LoVo (cell line): ENCODE measurements at regions not wholly inside any gene's neighbourhood (a gene's known extent, or its start where the extent isn't known, plus 50 kb on each side); places are given as distances from the start of the nearest gene placed in this dataset.

Experiments
- DNase-seq: peaks from one replicate; pipeline ENCODE4 v3.0.0-alpha.2; 2016; ENCODE audit warnings: low spot score

- DNase-seq: no peak
Observed at GRCh38 chr20:57876163-57876562, 166.3 kb upstream of the PMEPA1 start.

DNA sequence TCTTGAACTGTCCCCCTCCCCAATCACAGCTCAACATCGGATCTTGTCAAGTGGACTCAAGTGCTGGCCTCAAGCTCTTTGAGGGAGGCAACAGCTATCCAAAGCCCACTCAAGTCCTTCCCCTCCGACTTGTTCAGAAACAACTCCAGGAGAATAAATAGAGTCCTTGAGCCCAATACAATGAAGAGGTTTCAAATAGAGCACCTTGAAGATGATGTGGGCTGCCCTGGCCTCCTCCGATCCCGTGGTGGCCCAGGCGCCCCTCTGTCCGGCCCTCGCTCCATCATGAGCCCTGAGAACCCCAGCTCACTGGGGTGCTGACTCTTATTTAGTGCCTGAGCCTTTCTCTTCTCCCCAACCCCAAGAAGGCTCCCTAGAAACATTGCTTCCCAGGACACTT lies 164.3 kb upstream of the PMEPA1 start:
- DNase-seq: no peak

- no peak for DNase-seq
Observed at GRCh38 chr20:57872816-57873409, 163.1 kb upstream of the PMEPA1 start.

- DNase-seq: no peak
Observed at GRCh38 chr20:57871237-57871632, 161.4 kb upstream of the PMEPA1 start.

DNA sequence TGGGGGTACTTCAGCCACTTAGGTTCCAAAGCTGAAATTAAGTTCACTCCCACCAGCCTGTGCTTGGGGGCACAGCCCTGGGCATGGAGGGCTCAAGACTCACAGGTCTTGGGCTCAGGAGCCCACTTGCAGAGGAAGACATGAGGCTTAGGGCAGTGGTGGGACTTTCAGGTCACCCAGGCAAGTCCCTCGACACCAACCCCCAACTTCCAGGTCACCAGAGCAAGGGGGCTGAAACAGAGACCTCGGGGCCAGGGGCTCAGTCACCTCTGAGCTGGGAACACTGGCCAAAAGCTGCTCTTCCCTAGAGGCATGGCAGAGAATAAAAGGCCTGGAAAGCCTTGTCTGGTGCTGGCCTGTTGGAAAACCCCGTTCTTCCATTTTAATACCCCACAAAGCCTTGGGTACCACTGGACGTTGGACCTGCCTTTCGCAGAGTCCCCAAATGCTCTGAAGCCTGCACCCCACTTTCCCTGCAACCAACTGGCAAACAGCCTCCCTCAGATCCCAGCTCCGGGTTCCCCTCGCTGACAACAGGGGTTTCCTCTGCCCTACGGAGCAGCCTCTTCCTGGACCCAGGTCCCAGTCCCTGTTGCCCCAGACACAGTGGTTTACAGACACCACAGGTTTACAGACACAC lies 160.9 kb upstream of the PMEPA1 start:
- DNase-seq: no peak

DNA sequence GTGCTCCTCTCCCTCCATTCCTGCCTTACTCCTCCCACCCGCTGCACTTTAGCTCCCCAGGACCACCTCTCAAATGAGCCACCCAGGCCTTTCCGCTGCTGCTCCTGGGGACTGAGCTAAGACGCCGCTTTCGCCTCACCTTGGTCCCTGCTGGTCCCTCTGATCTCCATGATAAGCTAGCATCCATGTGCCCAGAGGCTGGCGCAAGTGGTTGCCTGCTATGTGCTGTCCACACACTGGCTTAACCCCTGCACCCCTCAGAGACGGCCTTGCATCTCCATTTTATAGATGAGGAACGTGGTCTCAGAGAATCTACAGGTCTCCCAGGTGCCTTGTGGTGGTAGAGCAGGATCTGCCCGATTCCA lies 160.1 kb upstream of the PMEPA1 start:
- no peak for DNase-seq

DNA sequence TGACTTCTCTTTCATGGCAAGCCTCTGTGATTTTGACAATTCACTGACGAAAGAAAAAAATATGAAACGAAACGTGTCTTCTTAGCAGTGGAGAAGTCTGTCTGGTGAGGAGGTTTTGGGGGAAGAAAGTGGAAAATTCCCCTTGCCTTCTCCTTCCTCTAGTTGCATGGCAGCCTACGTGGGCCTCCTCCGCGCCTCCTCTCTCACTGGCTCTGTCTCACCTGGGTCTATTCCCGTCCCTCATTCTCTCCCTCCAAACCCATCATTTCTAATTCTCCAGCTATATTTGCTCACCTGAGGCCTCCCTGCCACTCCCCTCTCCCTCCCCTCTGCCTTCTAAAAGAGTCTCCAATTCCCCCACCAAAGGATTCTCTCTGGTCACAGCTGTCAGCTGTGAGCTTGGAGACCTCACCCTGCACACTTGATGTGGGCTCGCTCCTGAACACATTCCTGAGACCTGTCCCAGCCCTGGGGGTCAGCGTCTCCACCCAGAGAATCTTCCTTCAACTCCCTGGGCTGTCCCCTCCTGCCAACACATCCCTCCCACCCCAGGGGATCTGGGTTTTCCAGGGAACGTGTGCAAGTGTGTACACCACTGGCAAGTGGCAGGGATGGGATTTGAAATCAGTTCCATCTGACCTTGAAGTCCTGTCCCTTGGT lies 159.6 kb upstream of the PMEPA1 start:
- no peak for DNase-seq

- no peak for DNase-seq
Observed at GRCh38 chr20:57868310-57868709, 158.5 kb upstream of the PMEPA1 start.

DNA sequence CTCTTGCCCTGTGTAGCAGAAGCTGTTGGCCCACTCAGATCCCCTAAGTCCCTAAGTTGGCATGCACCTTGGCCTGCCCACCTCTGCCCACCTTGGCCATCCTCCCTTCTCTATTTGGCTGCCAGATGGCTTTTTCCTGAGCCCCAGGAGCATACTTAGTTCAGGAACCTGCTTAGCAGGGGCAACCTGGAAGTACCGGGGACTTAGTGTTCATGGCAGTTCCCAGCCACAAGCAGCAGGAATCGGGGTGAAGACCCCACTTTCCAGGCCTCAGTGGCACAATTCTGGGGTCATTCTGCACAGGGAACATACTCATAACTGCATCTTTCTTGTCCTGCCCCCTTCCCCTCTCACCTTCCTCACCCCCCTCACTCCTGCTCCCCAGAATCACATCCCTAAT lies 158.0 kb upstream of the PMEPA1 start:
- DNase-seq: no peak

GRCh38 chr20:57867181-57867803 lies 157.5 kb upstream of the PMEPA1 start:
- DNase-seq: no peak

DNA sequence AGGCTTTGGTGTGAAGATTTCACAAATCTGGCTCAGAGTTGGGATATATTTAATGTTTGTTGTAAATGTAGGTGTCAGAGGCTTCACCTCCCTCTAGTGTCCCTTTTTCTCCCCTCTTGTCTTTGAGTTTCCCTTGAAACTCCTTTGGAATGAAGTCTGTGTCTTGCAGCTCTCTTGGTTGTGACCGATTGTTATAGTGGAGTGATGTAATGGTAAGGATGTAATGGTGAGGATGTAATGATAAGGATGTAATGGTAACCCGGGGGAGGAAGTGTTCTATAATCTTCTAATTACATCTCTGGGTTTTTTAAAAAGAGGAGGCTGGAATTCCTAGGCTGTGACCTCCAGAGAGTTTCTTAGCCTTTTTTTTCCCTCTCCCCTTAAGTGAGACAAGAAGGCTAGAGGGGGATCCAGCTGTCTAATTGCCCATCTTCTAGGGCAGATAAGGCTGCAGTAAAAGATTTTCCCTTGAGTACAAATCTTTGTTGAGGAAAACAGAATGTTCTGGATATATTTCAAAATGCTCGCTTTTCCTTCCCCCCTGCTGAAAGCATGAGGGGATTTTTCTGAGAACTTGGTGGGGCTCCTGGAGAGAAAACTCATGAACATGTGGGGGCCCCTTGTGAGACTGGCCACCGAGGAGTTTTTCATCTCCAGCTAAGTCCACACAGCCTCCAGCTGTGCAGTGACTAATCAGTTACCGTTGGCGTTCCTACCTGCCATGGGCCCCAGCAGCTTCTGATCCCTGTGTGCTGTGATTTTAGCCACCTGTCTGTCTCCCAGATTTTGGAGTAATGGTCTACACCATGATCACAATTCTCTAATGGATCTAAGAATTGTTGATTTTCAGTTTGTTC lies 156.7 kb upstream of the PMEPA1 start:
- DNase-seq: no peak

DNA sequence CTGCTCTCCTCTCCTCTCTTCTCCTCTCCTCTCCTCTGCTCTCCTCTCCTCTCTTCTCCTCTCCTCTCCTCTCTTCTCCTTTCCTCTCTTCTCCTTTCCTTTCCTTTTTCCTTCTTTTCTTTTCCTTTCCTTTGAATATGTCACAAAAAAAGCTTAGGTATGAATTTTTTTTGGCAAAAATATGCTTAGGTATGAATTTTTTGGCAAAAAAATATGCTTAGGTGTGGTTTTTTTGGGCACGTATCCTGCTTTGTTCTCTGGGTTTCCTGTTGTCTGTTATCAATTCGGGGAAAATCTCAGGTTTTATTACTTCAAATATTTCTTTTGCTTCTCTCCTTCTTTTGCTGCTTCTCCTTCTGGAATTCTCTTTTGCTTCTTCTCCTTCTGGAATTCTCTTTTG lies 155.5 kb upstream of the PMEPA1 start:
- no peak for DNase-seq

- DNase-seq: no peak
Observed at GRCh38 chr20:57860576-57860975, 150.8 kb upstream of the PMEPA1 start.

DNA sequence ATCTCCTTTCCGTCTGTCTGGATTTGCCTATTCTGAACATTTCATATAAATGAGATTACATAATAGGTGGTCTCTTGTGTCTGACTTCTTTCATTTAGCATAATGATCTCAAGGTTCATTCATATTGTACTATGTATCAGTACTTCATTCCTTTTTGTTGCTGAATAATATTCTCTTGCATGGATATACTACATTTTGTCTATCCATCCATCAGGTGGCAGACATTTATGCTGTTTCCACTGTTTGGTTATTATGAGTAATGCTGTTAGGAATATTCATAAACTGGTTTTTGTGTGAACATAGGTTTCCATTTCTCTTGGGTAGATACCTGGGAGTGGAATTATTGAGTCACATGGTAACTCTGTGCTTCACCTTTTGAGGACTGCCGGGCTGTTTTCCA lies 148.2 kb upstream of the PMEPA1 start:
- no peak for DNase-seq

DNA sequence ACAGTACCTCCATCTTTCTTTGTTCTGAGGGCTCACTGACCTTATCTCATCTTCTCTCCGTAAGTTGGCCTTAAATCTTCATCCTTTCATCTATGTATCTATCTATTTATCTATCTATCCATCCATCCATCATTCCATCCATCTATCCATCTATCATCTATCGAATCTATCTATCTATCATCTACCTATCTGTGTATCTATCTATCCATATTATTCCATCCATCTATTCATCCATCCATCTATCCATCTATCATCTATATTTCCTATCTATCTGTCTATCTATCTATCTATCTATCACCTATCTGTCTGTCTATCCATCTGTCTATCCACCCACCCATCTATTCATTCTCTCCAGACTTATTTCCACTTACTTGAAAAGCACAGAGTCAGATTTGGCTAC lies 147.3 kb upstream of the PMEPA1 start:
- no peak for DNase-seq

DNA sequence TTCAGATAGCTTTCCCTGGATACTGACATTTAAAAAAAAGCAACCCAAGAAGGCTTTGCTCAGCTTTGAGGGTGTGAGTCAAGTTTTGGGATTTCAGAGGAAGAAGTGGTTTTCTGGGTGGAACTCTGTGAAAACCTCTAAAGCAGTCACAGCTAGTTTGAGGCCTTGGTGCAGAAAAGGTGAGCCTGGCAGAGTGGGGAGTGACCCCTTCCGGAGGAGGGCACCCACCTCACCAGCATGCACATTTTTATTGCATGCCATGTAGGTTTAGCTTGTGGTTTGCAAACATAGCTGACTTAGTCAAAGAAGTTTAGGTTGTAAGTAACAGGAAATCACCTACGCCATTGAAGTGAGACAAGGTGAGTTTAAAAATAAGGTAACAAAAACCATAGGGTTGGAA lies 146.8 kb upstream of the PMEPA1 start:
- no peak for DNase-seq

- DNase-seq: no peak
Observed at GRCh38 chr20:57851796-57852195, 142.0 kb upstream of the PMEPA1 start.

DNA sequence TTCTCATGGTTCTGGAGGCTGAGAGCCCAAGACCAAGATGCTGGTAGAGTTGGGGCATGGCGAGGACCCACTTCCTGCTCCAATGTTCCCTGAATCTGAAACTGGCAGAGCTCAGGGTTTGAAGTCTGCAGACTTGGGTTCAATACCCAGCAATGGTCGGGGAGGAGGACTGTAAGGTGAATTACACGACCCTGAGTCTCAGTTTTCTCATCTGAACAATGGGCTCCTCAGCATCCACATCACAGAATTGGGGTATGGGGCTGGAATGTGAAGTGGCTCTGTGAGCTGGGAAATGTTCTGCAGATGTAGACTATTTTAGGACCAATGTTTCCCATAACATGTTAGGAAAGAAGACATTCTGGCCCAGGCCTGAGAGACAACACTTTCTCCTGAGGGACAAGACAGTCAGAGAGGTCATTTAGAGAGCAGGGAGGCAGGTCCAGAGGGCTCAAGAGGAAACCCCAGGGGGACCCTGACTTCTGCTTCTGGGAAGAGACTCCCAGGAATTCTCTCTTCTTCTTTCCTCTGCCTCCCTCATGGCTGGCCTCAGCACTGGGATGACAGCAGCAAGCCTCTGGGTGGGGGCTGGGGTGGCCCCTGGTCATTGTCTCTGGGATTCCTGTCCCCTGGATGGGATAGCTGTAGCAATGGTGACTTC lies 141.3 kb upstream of the PMEPA1 start:
- DNase-seq: no peak

- no peak for DNase-seq
Observed at GRCh38 chr20:57849521-57850215, 139.9 kb upstream of the PMEPA1 start.

DNA sequence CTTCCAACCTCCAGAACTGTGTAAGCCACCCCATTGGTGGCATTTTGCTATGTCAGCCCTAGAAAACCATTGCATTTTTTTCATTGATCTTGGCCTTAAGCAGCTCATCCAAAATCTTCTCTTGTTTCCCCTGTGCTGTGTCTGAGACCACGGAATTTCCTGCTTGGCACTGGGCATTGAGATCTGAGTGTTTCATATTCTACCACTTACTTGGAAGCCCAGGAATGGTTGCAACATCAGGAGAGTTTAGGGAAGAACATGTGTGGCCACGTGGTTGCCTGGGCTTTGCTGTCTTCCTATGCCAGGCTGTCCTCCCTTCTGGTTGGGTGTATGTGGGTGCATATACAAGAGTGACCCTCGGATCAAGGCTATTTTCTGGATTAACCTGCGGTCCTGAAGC lies 139.3 kb upstream of the PMEPA1 start:
- no peak for DNase-seq

- DNase-seq: no peak
Observed at GRCh38 chr20:57848282-57848681, 138.5 kb upstream of the PMEPA1 start.
